A673 (cell line): ENCODE measurements at regions not wholly inside any gene's neighbourhood (a gene's known extent, or its start where the extent isn't known, plus 50 kb on each side); places are given as distances from the start of the nearest gene placed in this dataset.

Experiments used
- BruUV-seq: library from RNA; stranded (reverse); fragments of 400-500 nt; replicated peaks from 2 replicates; lab custom pipeline; 2021; lab: Mats Ljungman, UMichigan
- CTCF ChIA-PET: fragments of 300-600 bp; sonication (Branson Sonifier 250); formaldehyde crosslinking; loops from one replicate; lab custom pipeline; 2022; ENCODE audit warnings: antibody characterized with exemption; lab: Charles Lee
- POLR2A ChIA-PET: fragments of 300-600 bp; sonication (Branson Sonifier 250); formaldehyde crosslinking; loops from one replicate; lab custom pipeline; 2022; ENCODE audit warnings: antibody characterized with exemption; ENCODE audit not compliant: low non-redundant PET; lab: Charles Lee
- DNase-seq: peaks from one replicate; pipeline ENCODE4 v3.0.0-alpha.2; 2015; ENCODE audit warnings: low spot score
- H3K27ac ChIP-seq: fragments of 200-600 bp; sonication (generic); 2 replicates; pipeline ENCODE4 v1.5.1; 2016; ENCODE audit warnings: mixed run types, low read depth, mild to moderate bottlenecking, mixed read lengths, antibody characterized with exemption, low read length; ENCODE audit not compliant: poor library complexity, severe bottlenecking
- H3K27me3 ChIP-seq: fragments of 200-600 bp; sonication (generic); replicated peaks from 2 replicates; pipeline ENCODE4 v1.6.1; 2017; ENCODE audit warnings: mixed run types, low read depth, mild to moderate bottlenecking, mixed read lengths, antibody characterized with exemption, low read length; ENCODE audit not compliant: insufficient read depth, poor library complexity
- H3K36me3 ChIP-seq: fragments of 200-600 bp; sonication (generic); 2 replicates; pipeline ENCODE4 v1.6.1; 2016; ENCODE audit warnings: mixed run types, mild to moderate bottlenecking, mixed read lengths, antibody characterized with exemption, low read length; ENCODE audit not compliant: insufficient read depth, poor library complexity, severe bottlenecking
- H3K4me1 ChIP-seq: fragments of 200-600 bp; sonication (generic); 2 replicates; pipeline ENCODE4 v1.6.1; 2017; ENCODE audit warnings: mixed run types, mild to moderate bottlenecking, mixed read lengths, antibody characterized with exemption, low read length; ENCODE audit not compliant: insufficient read depth, poor library complexity, severe bottlenecking
- H3K4me3 ChIP-seq: fragments of 200-600 bp; sonication (generic); 2 replicates; pipeline ENCODE4 v1.5.1; 2016; ENCODE audit warnings: low read depth, mixed run types, mild to moderate bottlenecking, mixed read lengths, low read length; ENCODE audit not compliant: poor library complexity, severe bottlenecking
- H3K9me3 ChIP-seq: fragments of 200-600 bp; sonication (generic); 2 replicates; pipeline ENCODE4 v1.6.1; 2016; ENCODE audit warnings: mixed run types, low read depth, mild to moderate bottlenecking, mixed read lengths, antibody characterized with exemption, low read length; ENCODE audit not compliant: poor library complexity, severe bottlenecking
- CTCF ChIP-seq: fragments of 300-800, 200-600 bp; sonication (generic); conservative IDR thresholded peaks from 2 replicates; pipeline ENCODE4 v1.5.1; 2017; ENCODE audit warnings: low read depth, mild to moderate bottlenecking, antibody characterized with exemption, low read length, moderate library complexity, mixed read lengths
- EZH2 ChIP-seq: fragments of 200-600 bp; sonication (generic); IDR thresholded peaks from 2 replicates; pipeline ENCODE4 v1.6.1; 2017; ENCODE audit warnings: borderline replicate concordance, low read depth, mild to moderate bottlenecking, mixed read lengths, antibody characterized with exemption, low read length; ENCODE audit not compliant: poor library complexity, severe bottlenecking
- intact Hi-C: fragments of 100-400 bp; cut with micrococcal nuclease; formaldehyde crosslinking; loops from one replicate; pipeline ENCODE4 v1.10.0; 2022; ENCODE audit not compliant: unreplicated experiment

DNA sequence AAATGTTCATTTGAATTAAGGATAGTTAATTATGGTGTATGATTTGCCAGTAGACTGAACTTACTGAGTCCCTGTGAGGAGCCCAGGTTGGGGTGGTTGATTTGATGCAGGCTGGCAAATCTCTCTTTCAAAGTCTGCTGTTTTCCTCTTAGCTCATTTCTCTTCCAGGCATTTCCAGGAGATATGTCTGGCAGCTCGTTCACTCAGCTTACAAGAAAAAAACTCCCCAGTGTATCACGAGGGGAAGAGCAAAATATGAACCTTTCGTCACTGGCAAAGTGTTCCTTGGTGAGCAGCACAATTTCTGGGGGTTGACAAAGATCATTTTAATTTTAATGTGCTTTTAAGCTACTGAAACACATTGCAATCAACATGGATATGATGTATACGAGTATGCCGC lies 244.2 kb downstream of the CBLL2 start:
- Histone ChIP-seq H3K27ac (no peak overlapping the region), H3K9me3 (no peaks in the 10 kb centered on the region), H3K4me1 (no peaks in the 10 kb centered on the region), H3K4me3 (no peak overlapping the region), H3K36me3 (no peaks in the 10 kb centered on the region), H3K27me3 (no peaks in the 10 kb centered on the region)
- intact Hi-C loops, result no loop called here
- no peak for TF ChIP-seq EZH2
- no peak for TF ChIP-seq CTCF
- no peak for DNase-seq
- POLR2A ChIA-PET, result no interaction called here
- CTCF ChIA-PET, result no interaction called here
- no TSS peak for BruUV-seq

GRCh38 chrX:22520128-22520828 lies 247.6 kb downstream of the CBLL2 start:
- POLR2A ChIA-PET, result no interaction called here

DNA sequence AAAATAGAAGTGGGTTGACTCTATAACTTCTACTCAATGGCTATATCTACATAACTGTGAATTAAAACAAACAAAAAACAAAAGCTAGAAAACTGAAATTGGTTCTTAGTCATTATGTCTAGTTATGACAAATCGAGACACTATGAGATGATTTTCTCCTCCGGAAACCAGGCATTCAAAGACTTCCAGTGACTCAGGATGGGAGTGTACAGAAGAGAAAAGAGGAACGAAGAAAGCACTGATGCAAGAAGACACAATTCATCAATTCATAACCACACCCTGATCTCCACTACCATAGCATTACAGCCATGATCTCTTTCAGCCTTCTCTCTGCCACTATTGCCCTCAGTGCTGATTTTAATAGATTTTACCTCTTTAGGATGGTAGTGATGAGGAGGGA lies 253.6 kb downstream of the CBLL2 start:
- Histone ChIP-seq H3K4me3 (no peak overlapping the region), H3K9me3 (peaks cover 2% of the 10 kb centered on the region), H3K4me1 (no peaks in the 10 kb centered on the region), H3K36me3 (no peaks in the 10 kb centered on the region), H3K27ac (no peak overlapping the region), H3K27me3 (no peaks in the 10 kb centered on the region)
- no TSS peak for BruUV-seq
- TF ChIP-seq EZH2, result no peak
- no peak for TF ChIP-seq CTCF
- POLR2A ChIA-PET, result no interaction called here
- DNase-seq, result peak; percentile 56
- intact Hi-C loops, result no loop called here
- CTCF ChIA-PET, result no interaction called here

More at GRCh38 chrX:22520128-22520828, 247.6 kb downstream of the CBLL2 start:
- H3K36me3 ChIP-seq, result no peaks in the 10 kb centered on the region
- no peak for TF ChIP-seq EZH2
- TF ChIP-seq CTCF, result no peak
- no peak for DNase-seq
- no peak overlapping the region for H3K4me3 ChIP-seq
- H3K9me3 ChIP-seq, result peaks cover 2% of the 10 kb centered on the region
- CTCF ChIA-PET, result no interaction called here
- H3K27ac ChIP-seq, result no peak overlapping the region
- intact Hi-C loops, result no loop called here
- no TSS peak for BruUV-seq
- no peaks in the 10 kb centered on the region for H3K27me3 ChIP-seq
- no peaks in the 10 kb centered on the region for H3K4me1 ChIP-seq
